IMR-90 (cell line): ENCODE measurements at regions not wholly inside any gene's neighbourhood (a gene's known extent, or its start where the extent isn't known, plus 50 kb on each side); places are given as distances from the start of the nearest gene placed in this dataset.

ENCODE experiments used
- ATAC-seq: fragments of 200-7000 bp; cut with Tn5 transposase; 2 replicates; pipeline ENCODE4 v1.9.1; 2020; ENCODE audit warnings: low read depth, mild to moderate bottlenecking, moderate library complexity
- BruUV-seq: library from RNA; stranded (reverse); fragments of 400-500 nt; replicated peaks from 2 replicates; lab custom pipeline; 2021; lab: Mats Ljungman, UMichigan
- CTCF ChIA-PET: fragments of 300-600 bp; formaldehyde crosslinking; extraction: SDS; loops from one replicate; lab custom pipeline; 2021; ENCODE audit warnings: antibody characterized with exemption; lab: Yijun Ruan, JAX
- POLR2A ChIA-PET: fragments of 300-600 bp; sonication (Branson Sonifier 250); formaldehyde crosslinking; loops from one replicate; lab custom pipeline; 2022; ENCODE audit warnings: antibody characterized with exemption; ENCODE audit not compliant: unreplicated experiment; lab: Charles Lee
- DNase-seq: peaks from one replicate; pipeline ENCODE4 v3.0.0; 2013
- H2AFZ ChIP-seq: replicated peaks from 2 replicates; pipeline ENCODE3; 2013; ENCODE audit warnings: low read length, mild to moderate bottlenecking; ENCODE audit not compliant: poor library complexity
- H2AK5ac ChIP-seq: 2 replicates; pipeline ENCODE4 v1.6.1; 2013; ENCODE audit warnings: low read depth, low read length, inconsistent platforms
- H2AK9ac ChIP-seq: replicated peaks from 2 replicates; pipeline ENCODE3; 2013; ENCODE audit warnings: mild to moderate bottlenecking, low read depth, low read length, moderate library complexity; ENCODE audit not compliant: poor library complexity
- H2BK120ac ChIP-seq: 2 replicates; pipeline ENCODE4 v1.6.1; 2013; ENCODE audit warnings: low read depth, low read length, inconsistent platforms
- H2BK15ac ChIP-seq: 3 replicates; pipeline ENCODE4 v1.6.1; 2013; ENCODE audit warnings: low read depth, low read length, inconsistent platforms
- H2BK20ac ChIP-seq: 2 replicates; pipeline ENCODE4 v1.6.1; 2013; ENCODE audit warnings: low read depth, mild to moderate bottlenecking, inconsistent platforms, low read length, moderate library complexity
- H2BK5ac ChIP-seq: 2 replicates; pipeline ENCODE4 v1.6.1; 2013; ENCODE audit warnings: mild to moderate bottlenecking, low read depth, low read length, inconsistent platforms; ENCODE audit not compliant: poor library complexity, severe bottlenecking
- H3K14ac ChIP-seq: replicated peaks from 2 replicates; pipeline ENCODE4 v1.6.1; 2013; ENCODE audit warnings: low read depth, low read length, inconsistent platforms
- H3K18ac ChIP-seq: 2 replicates; pipeline ENCODE4 v1.6.1; 2013; ENCODE audit warnings: low read depth, low read length, control low read depth
- H3K23ac ChIP-seq: 2 replicates; pipeline ENCODE4 v1.6.1; 2013; ENCODE audit warnings: low read depth, low read length, inconsistent platforms
- H3K27ac ChIP-seq: 2 replicates; pipeline ENCODE4 v1.5.1; 2013; ENCODE audit warnings: mild to moderate bottlenecking, control low read depth, low read length; ENCODE audit not compliant: insufficient read depth
- H3K27me3 ChIP-seq: 2 replicates; pipeline ENCODE4 v1.6.1; 2013; ENCODE audit warnings: low read length; ENCODE audit not compliant: control insufficient read depth, insufficient read depth
- H3K36me3 ChIP-seq: 2 replicates; pipeline ENCODE4 v1.6.1; 2013; ENCODE audit warnings: low read length, mixed read lengths; ENCODE audit not compliant: control insufficient read depth, insufficient read depth
- H3K4ac ChIP-seq: 2 replicates; pipeline ENCODE4 v1.6.1; 2013; ENCODE audit warnings: low read depth, low read length, inconsistent platforms
- H3K4me1 ChIP-seq: 2 replicates; pipeline ENCODE4 v1.6.1; 2013; ENCODE audit warnings: low read length, mixed read lengths; ENCODE audit not compliant: control insufficient read depth, insufficient read depth
- H3K4me2 ChIP-seq: 2 replicates; pipeline ENCODE4 v1.6.1; 2013; ENCODE audit warnings: low read depth, mild to moderate bottlenecking, control low read depth, low read length, moderate library complexity
- H3K4me3 ChIP-seq: 2 replicates; pipeline ENCODE4 v1.5.1; 2013; ENCODE audit warnings: low read depth, mild to moderate bottlenecking, control low read depth, low read length, moderate library complexity; ENCODE audit not compliant: insufficient read depth
- H3K56ac ChIP-seq: 2 replicates; pipeline ENCODE4 v1.6.1; 2013; ENCODE audit warnings: low read length, inconsistent platforms; ENCODE audit not compliant: insufficient read depth; ENCODE audit errors: extremely low read depth
- H3K79me1 ChIP-seq, 2 experiments: 2 replicates each; pipeline ENCODE4 v1.6.1; 2013; ENCODE audit warnings: low read length in 2 of 2, inconsistent platforms in 1 of 2, low read depth in 1 of 2
- H3K9ac ChIP-seq: 2 replicates; pipeline ENCODE4 v1.6.1; 2013; ENCODE audit warnings: low read depth, low read length, control low read depth
- H3K9me1 ChIP-seq: 2 replicates; pipeline ENCODE4 v1.6.1; 2013; ENCODE audit warnings: low read length, inconsistent platforms; ENCODE audit not compliant: insufficient read depth
- H3K9me3 ChIP-seq: 2 replicates; pipeline ENCODE4 v1.6.1; 2013; ENCODE audit warnings: low read length; ENCODE audit not compliant: control insufficient read depth, insufficient read depth
- H4K20me1 ChIP-seq: 2 replicates; pipeline ENCODE4 v1.6.1; 2013; ENCODE audit warnings: low read length, inconsistent platforms; ENCODE audit not compliant: insufficient read depth
- H4K5ac ChIP-seq: 2 replicates; pipeline ENCODE4 v1.6.1; 2013; ENCODE audit warnings: mild to moderate bottlenecking, low read depth, low read length, control low read depth
- H4K8ac ChIP-seq, 2 experiments: 2 replicates each; pipeline ENCODE4 v1.6.1; 2013; ENCODE audit warnings: low read depth in 2 of 2, low read length in 2 of 2, control low read depth in 1 of 2, inconsistent platforms in 1 of 2
- H4K91ac ChIP-seq: 2 replicates; pipeline ENCODE4 v1.6.1; 2013; ENCODE audit warnings: low read depth, low read length, inconsistent platforms; ENCODE audit not compliant: insufficient read depth
- BHLHE40 ChIP-seq: fragments of 150-350 bp; IDR thresholded peaks from 2 replicates; pipeline ENCODE4 v1.6.1; 2016; ENCODE audit warnings: mild to moderate bottlenecking, low read depth, low read length
- FOS ChIP-seq: fragments of 150-350 bp; IDR thresholded peaks from 2 replicates; pipeline ENCODE4 v1.6.1; 2016; ENCODE audit warnings: low read depth, low read length
- NFE2L2 ChIP-seq: fragments of 150-350 bp; IDR thresholded peaks from 2 replicates; pipeline ENCODE4 v1.6.1; 2016; ENCODE audit warnings: low read depth, mild to moderate bottlenecking, low read length
- POLR2A ChIP-seq: IDR thresholded peaks from 2 replicates; pipeline ENCODE4 v1.6.1; 2012; ENCODE audit warnings: mild to moderate bottlenecking, low read depth, low read length
- RAD21 ChIP-seq: IDR thresholded peaks from 2 replicates; pipeline ENCODE4 v1.6.1; 2012; ENCODE audit warnings: low read length, improper control_type of control experiment
- RCOR1 ChIP-seq: IDR thresholded peaks from 2 replicates; pipeline ENCODE4 v1.6.1; 2012; ENCODE audit warnings: mild to moderate bottlenecking, low read length, improper control_type of control experiment; ENCODE audit not compliant: insufficient replicate concordance
- SMC3 ChIP-seq: fragments of 150-350 bp; IDR thresholded peaks from 2 replicates; pipeline ENCODE4 v1.6.1; 2016; ENCODE audit warnings: low read depth, mild to moderate bottlenecking, antibody characterized with exemption, low read length, moderate library complexity
- WGBS, 2 experiments: methylation state at CpG; one replicate each; pipeline versions ENCODE4 v1.1.5 to v1.1.7; 2013; ENCODE audit warnings: missing lambda C conversion rate in 2 of 2; ENCODE audit not compliant: insufficient read length in 1 of 2; ENCODE audit errors: extremely low coverage in 2 of 2; 5-methylcytosine and 5-hydroxymethylcytosine counted together
- dilution Hi-C: fragments of 300-500 bp; cut with HindIII; formaldehyde crosslinking; loops from one replicate; pipeline ENCODE4 v1.14.3; 2018; ENCODE audit warnings: low sequenced_read_pairs; ENCODE audit not compliant: unreplicated experiment
- in situ Hi-C: fragments of 300-500 bp; cut with MboI; formaldehyde crosslinking; loops from 3 replicates; pipeline ENCODE4 v1.14.3; 2019; ENCODE audit warnings: low sequenced_read_pairs, inconsistent platforms, mixed read lengths
- intact Hi-C: fragments of 100-400 bp; cut with micrococcal nuclease; formaldehyde crosslinking; loops from 2 replicates; pipeline ENCODE4 v1.10.0; 2022
- TF ChIP-seq, protein P1 (sequence below): conservative IDR thresholded peaks from 2 replicates; pipeline ENCODE4 v1.5.1; 2012; ENCODE audit warnings: mild to moderate bottlenecking, low read depth, low read length, improper control_type of control experiment

DNA sequence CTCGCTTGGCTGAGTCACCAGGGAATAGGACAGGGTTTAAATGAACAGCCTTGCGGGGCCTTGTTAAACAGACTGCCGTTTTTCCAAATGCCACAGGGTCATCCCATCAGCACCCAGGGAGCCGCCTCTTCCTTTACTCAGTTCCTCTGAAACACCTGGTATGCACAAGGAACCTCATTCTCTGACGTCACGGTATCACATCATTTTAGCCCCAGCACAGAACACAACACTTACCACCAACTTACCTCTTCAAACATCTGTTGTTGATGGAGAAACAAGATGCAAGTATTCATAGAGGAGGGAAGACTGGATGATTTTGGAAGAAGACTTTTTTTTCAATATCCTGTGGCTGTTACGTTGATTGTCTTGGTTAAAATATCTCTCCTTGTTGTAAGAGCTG, 535.3 kb upstream of the TMEM132C start:
- Histone ChIP-seq H4K91ac (no peak overlapping the region), H4K5ac (no peak overlapping the region), H3K9me3 (peaks cover 7% of the 10 kb centered on the region; the same call in 1 of the 2 replicates), H3K27ac (no peak overlapping the region), H3K36me3 (no peaks in the 10 kb centered on the region), H3K18ac (no peak overlapping the region), H3K27me3 (no peaks in the 10 kb centered on the region), H3K4me3 (no peak overlapping the region), H2AK5ac (no peak overlapping the region), H3K23ac (no peak overlapping the region), H2AFZ (no peak overlapping the region), H3K9ac (no peak overlapping the region), H3K79me1 (no peaks in the 10 kb centered on the region), H2BK20ac (no peak overlapping the region), H3K4me1 (no peaks in the 10 kb centered on the region), H2BK15ac (no peak overlapping the region), H3K56ac (no peak overlapping the region), H2BK5ac (no peak overlapping the region), H3K4me2 (no peak overlapping the region), H2AK9ac (no peak overlapping the region), H3K9me1 (no peaks in the 10 kb centered on the region), H4K20me1 (no peaks in the 10 kb centered on the region), H3K14ac (no peak overlapping the region), H2BK120ac (no peak overlapping the region), H4K8ac (no peak overlapping the region), H3K4ac (no peak overlapping the region)
- intact Hi-C loops: no loop called here
- in situ Hi-C loops: no loop called here
- no peak for ATAC-seq
- no peak for DNase-seq
- ChIA-PET POLR2A (no interaction called here), CTCF (no interaction called here)
- WGBS, 2 experiments: 28% methylated on average over 3 of the region's 7 CpGs; no CpG with 5 or more reads in 1 of the 2 experiments
- dilution Hi-C loops: no loop called here
- BruUV-seq: no TSS peak
- TF ChIP-seq FOS (no peak), NFE2L2 (no peak), RCOR1 (no peak), POLR2A (no peak), RAD21 (no peak), SMC3 (no peak), BHLHE40 (no peak)
- TF ChIP-seq, protein P1, sequence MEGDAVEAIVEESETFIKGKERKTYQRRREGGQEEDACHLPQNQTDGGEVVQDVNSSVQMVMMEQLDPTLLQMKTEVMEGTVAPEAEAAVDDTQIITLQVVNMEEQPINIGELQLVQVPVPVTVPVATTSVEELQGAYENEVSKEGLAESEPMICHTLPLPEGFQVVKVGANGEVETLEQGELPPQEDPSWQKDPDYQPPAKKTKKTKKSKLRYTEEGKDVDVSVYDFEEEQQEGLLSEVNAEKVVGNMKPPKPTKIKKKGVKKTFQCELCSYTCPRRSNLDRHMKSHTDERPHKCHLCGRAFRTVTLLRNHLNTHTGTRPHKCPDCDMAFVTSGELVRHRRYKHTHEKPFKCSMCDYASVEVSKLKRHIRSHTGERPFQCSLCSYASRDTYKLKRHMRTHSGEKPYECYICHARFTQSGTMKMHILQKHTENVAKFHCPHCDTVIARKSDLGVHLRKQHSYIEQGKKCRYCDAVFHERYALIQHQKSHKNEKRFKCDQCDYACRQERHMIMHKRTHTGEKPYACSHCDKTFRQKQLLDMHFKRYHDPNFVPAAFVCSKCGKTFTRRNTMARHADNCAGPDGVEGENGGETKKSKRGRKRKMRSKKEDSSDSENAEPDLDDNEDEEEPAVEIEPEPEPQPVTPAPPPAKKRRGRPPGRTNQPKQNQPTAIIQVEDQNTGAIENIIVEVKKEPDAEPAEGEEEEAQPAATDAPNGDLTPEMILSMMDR: no peak
